ENCODE measurements at regions not wholly inside any gene's neighbourhood (a gene's known extent, or its start where the extent isn't known, plus 50 kb on each side); places are given as distances from the start of the nearest gene placed in this dataset.
"Not testable (repeated sequence)": the region's sequence is repeated elsewhere in the genome, so short reads cannot be mapped to it uniquely, and the experiment has no call there.

GRCh38 chr4:170166193-170166592 lies 76.4 kb upstream of the AADAT start:
- not testable (repeated sequence) for TF ChIP-seq FOXS1 (CRISPR knock-in tag; IDR thresholded peaks at IDR 0.05); POLR2A (IDR thresholded peaks at IDR 0.05; ENCODE audit: low read length); CTCF (IDR thresholded peaks at IDR 0.05); CHD2 (IDR thresholded peaks at IDR 0.05; ENCODE audit: low read length, partially characterized antibody); ZC3H11A (IDR thresholded peaks at IDR 0.05); HMGXB4 (CRISPR knock-in tag; IDR thresholded peaks at IDR 0.05; ENCODE audit: borderline replicate concordance); SMC3 (IDR thresholded peaks at IDR 0.05)
- TF ChIP-seq, protein P1, sequence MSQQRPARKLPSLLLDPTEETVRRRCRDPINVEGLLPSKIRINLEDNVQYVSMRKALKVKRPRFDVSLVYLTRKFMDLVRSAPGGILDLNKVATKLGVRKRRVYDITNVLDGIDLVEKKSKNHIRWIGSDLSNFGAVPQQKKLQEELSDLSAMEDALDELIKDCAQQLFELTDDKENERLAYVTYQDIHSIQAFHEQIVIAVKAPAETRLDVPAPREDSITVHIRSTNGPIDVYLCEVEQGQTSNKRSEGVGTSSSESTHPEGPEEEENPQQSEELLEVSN (IDR thresholded peaks at IDR 0.05; ENCODE audit: borderline replicate concordance, low read depth): not testable (repeated sequence)
- TF ChIP-seq, protein P2, sequence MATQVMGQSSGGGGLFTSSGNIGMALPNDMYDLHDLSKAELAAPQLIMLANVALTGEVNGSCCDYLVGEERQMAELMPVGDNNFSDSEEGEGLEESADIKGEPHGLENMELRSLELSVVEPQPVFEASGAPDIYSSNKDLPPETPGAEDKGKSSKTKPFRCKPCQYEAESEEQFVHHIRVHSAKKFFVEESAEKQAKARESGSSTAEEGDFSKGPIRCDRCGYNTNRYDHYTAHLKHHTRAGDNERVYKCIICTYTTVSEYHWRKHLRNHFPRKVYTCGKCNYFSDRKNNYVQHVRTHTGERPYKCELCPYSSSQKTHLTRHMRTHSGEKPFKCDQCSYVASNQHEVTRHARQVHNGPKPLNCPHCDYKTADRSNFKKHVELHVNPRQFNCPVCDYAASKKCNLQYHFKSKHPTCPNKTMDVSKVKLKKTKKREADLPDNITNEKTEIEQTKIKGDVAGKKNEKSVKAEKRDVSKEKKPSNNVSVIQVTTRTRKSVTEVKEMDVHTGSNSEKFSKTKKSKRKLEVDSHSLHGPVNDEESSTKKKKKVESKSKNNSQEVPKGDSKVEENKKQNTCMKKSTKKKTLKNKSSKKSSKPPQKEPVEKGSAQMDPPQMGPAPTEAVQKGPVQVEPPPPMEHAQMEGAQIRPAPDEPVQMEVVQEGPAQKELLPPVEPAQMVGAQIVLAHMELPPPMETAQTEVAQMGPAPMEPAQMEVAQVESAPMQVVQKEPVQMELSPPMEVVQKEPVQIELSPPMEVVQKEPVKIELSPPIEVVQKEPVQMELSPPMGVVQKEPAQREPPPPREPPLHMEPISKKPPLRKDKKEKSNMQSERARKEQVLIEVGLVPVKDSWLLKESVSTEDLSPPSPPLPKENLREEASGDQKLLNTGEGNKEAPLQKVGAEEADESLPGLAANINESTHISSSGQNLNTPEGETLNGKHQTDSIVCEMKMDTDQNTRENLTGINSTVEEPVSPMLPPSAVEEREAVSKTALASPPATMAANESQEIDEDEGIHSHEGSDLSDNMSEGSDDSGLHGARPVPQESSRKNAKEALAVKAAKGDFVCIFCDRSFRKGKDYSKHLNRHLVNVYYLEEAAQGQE (IDR thresholded peaks at IDR 0.05): not testable (repeated sequence)

All from A549 (cell line).